GM23338 (cell line): ENCODE measurements at regions not wholly inside any gene's neighbourhood (a gene's known extent, or its start where the extent isn't known, plus 50 kb on each side); places are given as distances from the start of the nearest gene placed in this dataset.

Experiments
- ATAC-seq: fragments of 200-7000 bp; cut with Tn5 transposase; 3 replicates; pipeline ENCODE4 v1.9.1; 2020
- DNase-seq: peaks from one replicate; pipeline ENCODE4 v3.0.0-alpha.2; 2015; ENCODE audit warnings: low spot score
- H2AFZ ChIP-seq: fragments of 200-600 bp; sonication (generic); 2 replicates; pipeline ENCODE4 v1.8.0; 2016; ENCODE audit warnings: antibody characterized with exemption, mild to moderate bottlenecking, moderate library complexity
- H3F3A ChIP-seq: fragments of 200-600 bp; sonication (generic); replicated peaks from 2 replicates; pipeline ENCODE4 v1.8.0; 2017; ENCODE audit warnings: antibody characterized with exemption, mixed run types, low read depth
- H3K27ac ChIP-seq: fragments of 200-600 bp; sonication (generic); 2 replicates; pipeline ENCODE4 v1.6.1; 2016; ENCODE audit warnings: low read depth
- H3K27me3 ChIP-seq: fragments of 200-600 bp; sonication (generic); 2 replicates; pipeline ENCODE4 v1.8.0; 2016; ENCODE audit warnings: mild to moderate bottlenecking, mixed run types, moderate library complexity; ENCODE audit not compliant: insufficient read depth
- H3K36me3 ChIP-seq: fragments of 200-600 bp; sonication (generic); 2 replicates; pipeline ENCODE4 v1.8.0; 2016; ENCODE audit warnings: mild to moderate bottlenecking; ENCODE audit not compliant: insufficient read depth
- H3K4me1 ChIP-seq: fragments of 200-600 bp; sonication (generic); 2 replicates; pipeline ENCODE4 v1.8.0; 2016; ENCODE audit warnings: mild to moderate bottlenecking, moderate library complexity; ENCODE audit not compliant: insufficient read depth
- H3K4me2 ChIP-seq: fragments of 200-600 bp; sonication (generic); 2 replicates; pipeline ENCODE4 v1.7.1; 2017; ENCODE audit warnings: mixed run types
- H3K4me3 ChIP-seq: fragments of 200-600 bp; sonication (generic); 2 replicates; pipeline ENCODE4 v1.6.1; 2016; ENCODE audit warnings: mixed run types
- H3K79me2 ChIP-seq: fragments of 200-600 bp; sonication (generic); replicated peaks from 2 replicates; pipeline ENCODE4 v1.8.0; 2017; ENCODE audit warnings: mild to moderate bottlenecking; ENCODE audit not compliant: insufficient read depth
- H3K9me2 ChIP-seq: fragments of 200-600 bp; sonication (generic); 2 replicates; pipeline ENCODE4 v1.8.0; 2017; ENCODE audit not compliant: insufficient read depth
- H4K20me1 ChIP-seq: fragments of 200-600 bp; sonication (generic); replicated peaks from 2 replicates; pipeline ENCODE4 v1.8.0; 2017; ENCODE audit warnings: mild to moderate bottlenecking; ENCODE audit not compliant: insufficient read depth
- H3K27ac Mint-ChIP-seq: 2 replicates; pipeline ENCODE4 v1.8.0; 2020; ENCODE audit warnings: inconsistent platforms, mild to moderate bottlenecking, moderate library complexity, mixed read lengths
- H3K27me3 Mint-ChIP-seq: 3 replicates; pipeline ENCODE4 v1.8.0; 2022; ENCODE audit warnings: low read depth, mild to moderate bottlenecking, moderate library complexity, mixed read lengths, inconsistent platforms; ENCODE audit not compliant: insufficient read depth, poor library complexity
- H3K36me3 Mint-ChIP-seq: 3 replicates; pipeline ENCODE4 v1.8.0; 2021; ENCODE audit warnings: low read depth, mild to moderate bottlenecking, inconsistent platforms, moderate library complexity, mixed read lengths
- H3K4me1 Mint-ChIP-seq: 3 replicates; pipeline ENCODE4 v1.8.0; 2020; ENCODE audit warnings: mild to moderate bottlenecking, inconsistent platforms, mixed read lengths
- H3K4me3 Mint-ChIP-seq: 3 replicates; pipeline ENCODE4 v1.8.0; 2021; ENCODE audit warnings: moderate library complexity, mild to moderate bottlenecking, inconsistent platforms, mixed read lengths
- H3K9me3 Mint-ChIP-seq: 3 replicates; pipeline ENCODE4 v1.8.0; 2020; ENCODE audit warnings: moderate library complexity, mild to moderate bottlenecking, inconsistent platforms, mixed read lengths
- CREB1 ChIP-seq: fragments of 250-450 bp; sonication (Bioruptor Pico); IDR thresholded peaks from 2 replicates; pipeline ENCODE4 v1.5.0; 2020; ENCODE audit warnings: low read depth, mild to moderate bottlenecking, moderate library complexity
- CTCF ChIP-seq, 2 experiments: fragments of 200-600 bp in 1 of 2; sonication (generic) in 1 of 2; conservative IDR thresholded peaks; 2 replicates each; pipeline versions ENCODE4 v1.5.1 to v1.6.1; 2016 to 2017; ENCODE audit warnings: antibody characterized with exemption in 2 of 2, low read depth in 2 of 2, mild to moderate bottlenecking in 2 of 2, moderate library complexity in 1 of 2
- ETS1 ChIP-seq: IDR thresholded peaks from 2 replicates; pipeline ENCODE4 v1.6.1; 2016; ENCODE audit warnings: antibody characterized with exemption
- EZH2 ChIP-seq: fragments of 200-600 bp; sonication (generic); IDR thresholded peaks from one replicate; pipeline ENCODE4 v1.8.0; 2017; ENCODE audit warnings: antibody characterized with exemption, mild to moderate bottlenecking, low read depth; ENCODE audit not compliant: unreplicated experiment
- EZH2phosphoT487 ChIP-seq: fragments of 200-600 bp; sonication (generic); IDR thresholded peaks from one replicate; pipeline ENCODE4 v1.8.1; 2018; ENCODE audit warnings: antibody characterized with exemption; ENCODE audit not compliant: unreplicated experiment
- JUNB ChIP-seq: IDR thresholded peaks from one replicate; pipeline ENCODE4 v1.6.1; 2016; ENCODE audit warnings: antibody characterized with exemption; ENCODE audit not compliant: unreplicated experiment
- NANOG ChIP-seq: IDR thresholded peaks from 2 replicates; pipeline ENCODE4 v1.6.1; 2016; ENCODE audit warnings: antibody characterized with exemption, borderline replicate concordance
- POLR2AphosphoS5 ChIP-seq: IDR thresholded peaks from 2 replicates; pipeline ENCODE4 v1.6.1; 2016; ENCODE audit warnings: antibody characterized with exemption, low read depth
- REST ChIP-seq: IDR thresholded peaks from one replicate; pipeline ENCODE4 v1.6.1; 2018; ENCODE audit warnings: antibody characterized with exemption; ENCODE audit not compliant: unreplicated experiment
- STAT1 ChIP-seq: IDR thresholded peaks from one replicate; pipeline ENCODE4 v1.6.1; 2016; ENCODE audit warnings: antibody characterized with exemption; ENCODE audit not compliant: unreplicated experiment
- ZNF114 ChIP-seq: fragments of 250-450 bp; sonication (Bioruptor Pico); IDR thresholded peaks from 2 replicates; pipeline ENCODE4 v1.5.0; 2020; ENCODE audit warnings: mild to moderate bottlenecking, moderate library complexity
- ZNF331 ChIP-seq: fragments of 250-450 bp; sonication (Bioruptor Pico); IDR thresholded peaks from 2 replicates; pipeline ENCODE4 v1.5.0; 2020; ENCODE audit warnings: low read depth, mild to moderate bottlenecking, moderate library complexity
- ZNF462 ChIP-seq: fragments of 250-450 bp; sonication (Bioruptor Pico); IDR thresholded peaks from 2 replicates; pipeline ENCODE4 v1.5.0; 2020; ENCODE audit warnings: mild to moderate bottlenecking, moderate library complexity

- DNase-seq (no peak), ATAC-seq (no peak)
- Mint-ChIP-seq H3K27ac (no peak overlapping the region), H3K4me3 (no peak overlapping the region), H3K36me3 (no peaks in the 10 kb centered on the region), H3K4me1 (no peaks in the 10 kb centered on the region; the same call in 2 of the 3 replicates), H3K27me3 (no peaks in the 10 kb centered on the region), H3K9me3 (peaks cover 4% of the 10 kb centered on the region; the same call in 2 of the 3 replicates)
- Histone ChIP-seq H3K79me2 (no peaks in the 10 kb centered on the region), H3K4me1 (no peaks in the 10 kb centered on the region; the same call in 1 of the 2 replicates), H3K4me2 (no peak overlapping the region), H4K20me1 (no peaks in the 10 kb centered on the region), H3K36me3 (no peaks in the 10 kb centered on the region), H2AFZ (no peak overlapping the region), H3K27me3 (no peaks in the 10 kb centered on the region), H3K9me2 (no peaks in the 10 kb centered on the region), H3K4me3 (no peak overlapping the region), H3K27ac (no peak overlapping the region), H3F3A (no peaks in the 10 kb centered on the region)
- no peak for TF ChIP-seq ETS1
- no peak for TF ChIP-seq REST
- TF ChIP-seq ZNF331 (CRISPR knock-in tag) = no peak
- TF ChIP-seq JUNB = no peak
- TF ChIP-seq CTCF (conservative IDR thresholded peaks at IDR 0.05; ENCODE audit: low read depth in 2 of 2) = no peak
- TF ChIP-seq ZNF462 (CRISPR knock-in tag) = no peak
- no peak for TF ChIP-seq EZH2phosphoT487
- TF ChIP-seq NANOG = no peak
- TF ChIP-seq ZNF114 = no peak
- no peak for TF ChIP-seq EZH2
- no peak for TF ChIP-seq POLR2AphosphoS5
- no peak for TF ChIP-seq CREB1 (CRISPR knock-in tag)
- no peak for TF ChIP-seq STAT1
Observed at GRCh38 chr2:228263156-228263555, 81.7 kb upstream of the SPHKAP start.
